Activated naive CD8-positive, alpha-beta T cell treated with anti-CD3 and anti-CD28 coated beads, Interleukin-2, amount 10 ng/mL, durations not matched to agents 7 days and 5 days (primary cell): ENCODE measurements at regions not wholly inside any gene's neighbourhood (a gene's known extent, or its start where the extent isn't known, plus 50 kb on each side); places are given as distances from the start of the nearest gene placed in this dataset.

ENCODE experiments used
- ATAC-seq: fragments of 150-1000 bp; cut with Tn5 transposase; one replicate; pipeline ENCODE4 v1.10.0; 2021; ENCODE audit warnings: low read depth, moderate library complexity
- POLR2A ChIA-PET: fragments of 350-600 bp; sonication (Branson Sonifier 250); formaldehyde crosslinking; loops from one replicate; lab custom pipeline; 2021; ENCODE audit warnings: antibody characterized with exemption; lab: Charles Lee
- DNase-seq: peaks from one replicate; pipeline ENCODE4 v3.0.0; 2021
- H3K27ac Mint-ChIP-seq: one replicate; pipeline ENCODE4 v1.8.0; 2022; ENCODE audit warnings: mild to moderate bottlenecking, mixed read lengths
- H3K27me3 Mint-ChIP-seq: one replicate; pipeline ENCODE4 v1.8.0; 2022; ENCODE audit warnings: mild to moderate bottlenecking, moderate library complexity, mixed read lengths
- H3K36me3 Mint-ChIP-seq: one replicate; pipeline ENCODE4 v1.8.0; 2021; ENCODE audit warnings: mild to moderate bottlenecking, mixed read lengths
- H3K4me1 Mint-ChIP-seq: one replicate; pipeline ENCODE4 v1.8.0; 2021; ENCODE audit warnings: mixed read lengths
- H3K4me3 Mint-ChIP-seq: one replicate; pipeline ENCODE4 v1.8.0; 2022; ENCODE audit warnings: mild to moderate bottlenecking, moderate library complexity, mixed read lengths
- H3K9me3 Mint-ChIP-seq: one replicate; pipeline ENCODE4 v1.8.0; 2021; ENCODE audit warnings: mixed read lengths

- Mint-ChIP-seq H3K36me3 (peaks cover 4% of the 10 kb centered on the region), H3K27ac (no peak overlapping the region), H3K4me3 (peak overlapping the region; percentile 19), H3K4me1 (peaks cover 10% of the 10 kb centered on the region), H3K27me3 (no peaks in the 10 kb centered on the region), H3K9me3 (no peaks in the 10 kb centered on the region)
- POLR2A ChIA-PET, result no interaction called here
- DNase-seq (no peak), ATAC-seq (no peak)
Measured at GRCh38 chrY:19391922-19392321, 352.6 kb downstream of the KDM5D start.

- no peaks in the 10 kb centered on the region for H3K36me3 Mint-ChIP-seq
- no peaks in the 10 kb centered on the region for H3K9me3 Mint-ChIP-seq
- DNase-seq (no peak), ATAC-seq (no peak)
- POLR2A ChIA-PET, result no interaction called here
- H3K27me3 Mint-ChIP-seq, result no peaks in the 10 kb centered on the region
- no peaks in the 10 kb centered on the region for H3K4me1 Mint-ChIP-seq
- no peak overlapping the region for H3K4me3 Mint-ChIP-seq
- no peak overlapping the region for H3K27ac Mint-ChIP-seq
Measured at GRCh38 chrY:19365321-19365720, 379.2 kb downstream of the KDM5D start.

GRCh38 chrY:19357249-19357648, 387.3 kb downstream of the KDM5D start:
- H3K27ac Mint-ChIP-seq, result no peak overlapping the region
- DNase-seq, result no peak
- no peaks in the 10 kb centered on the region for H3K9me3 Mint-ChIP-seq
- H3K27me3 Mint-ChIP-seq, result no peaks in the 10 kb centered on the region
- H3K36me3 Mint-ChIP-seq, result no peaks in the 10 kb centered on the region
- H3K4me3 Mint-ChIP-seq, result no peak overlapping the region
- no peaks in the 10 kb centered on the region for H3K4me1 Mint-ChIP-seq
- POLR2A ChIA-PET, result no interaction called here
- ATAC-seq, result no peak

- no peak overlapping the region for H3K27ac Mint-ChIP-seq
- H3K4me3 Mint-ChIP-seq, result no peak overlapping the region
- no peaks in the 10 kb centered on the region for H3K4me1 Mint-ChIP-seq
- no peak for ATAC-seq
- H3K27me3 Mint-ChIP-seq, result no peaks in the 10 kb centered on the region
- POLR2A ChIA-PET, result no interaction called here
- H3K36me3 Mint-ChIP-seq, result no peaks in the 10 kb centered on the region
- H3K9me3 Mint-ChIP-seq, result no peaks in the 10 kb centered on the region
- no peak for DNase-seq
Measured at GRCh38 chrY:19356735-19357134, 387.8 kb downstream of the KDM5D start.

- no peaks in the 10 kb centered on the region for H3K36me3 Mint-ChIP-seq
- H3K4me3 Mint-ChIP-seq, result no peak overlapping the region
- H3K4me1 Mint-ChIP-seq, result no peaks in the 10 kb centered on the region
- H3K27me3 Mint-ChIP-seq, result no peaks in the 10 kb centered on the region
- POLR2A ChIA-PET, result no interaction called here
- DNase-seq (no peak), ATAC-seq (no peak)
- H3K9me3 Mint-ChIP-seq, result no peaks in the 10 kb centered on the region
- no peak overlapping the region for H3K27ac Mint-ChIP-seq
Measured at GRCh38 chrY:19354857-19355173, 389.7 kb downstream of the KDM5D start.

- POLR2A ChIA-PET, result no interaction called here
- H3K27ac Mint-ChIP-seq, result no peak overlapping the region
- no peaks in the 10 kb centered on the region for H3K9me3 Mint-ChIP-seq
- no peaks in the 10 kb centered on the region for H3K4me1 Mint-ChIP-seq
- H3K36me3 Mint-ChIP-seq, result no peaks in the 10 kb centered on the region
- H3K4me3 Mint-ChIP-seq, result no peak overlapping the region
- no peaks in the 10 kb centered on the region for H3K27me3 Mint-ChIP-seq
- ATAC-seq (no peak), DNase-seq (no peak)
Measured at GRCh38 chrY:19354061-19354856, 390.3 kb downstream of the KDM5D start.

- no peaks in the 10 kb centered on the region for H3K9me3 Mint-ChIP-seq
- no peaks in the 10 kb centered on the region for H3K27me3 Mint-ChIP-seq
- H3K27ac Mint-ChIP-seq, result no peak overlapping the region
- H3K4me3 Mint-ChIP-seq, result no peak overlapping the region
- no peaks in the 10 kb centered on the region for H3K36me3 Mint-ChIP-seq
- H3K4me1 Mint-ChIP-seq, result no peaks in the 10 kb centered on the region
- POLR2A ChIA-PET, result no interaction called here
- DNase-seq (no peak), ATAC-seq (no peak)
Measured at GRCh38 chrY:19351616-19352015, 392.9 kb downstream of the KDM5D start.

GRCh38 chrY:19321701-19322100, 422.8 kb downstream of the KDM5D start:
- no peaks in the 10 kb centered on the region for H3K9me3 Mint-ChIP-seq
- POLR2A ChIA-PET, result no interaction called here
- ATAC-seq (no peak), DNase-seq (no peak)
- peaks cover 4% of the 10 kb centered on the region for H3K4me1 Mint-ChIP-seq
- no peak overlapping the region for H3K4me3 Mint-ChIP-seq
- H3K27ac Mint-ChIP-seq, result no peak overlapping the region
- H3K27me3 Mint-ChIP-seq, result no peaks in the 10 kb centered on the region
- no peaks in the 10 kb centered on the region for H3K36me3 Mint-ChIP-seq

- Mint-ChIP-seq H3K4me3 (no peak overlapping the region), H3K36me3 (no peaks in the 10 kb centered on the region), H3K4me1 (peaks cover 4% of the 10 kb centered on the region), H3K27me3 (no peaks in the 10 kb centered on the region), H3K9me3 (no peaks in the 10 kb centered on the region), H3K27ac (no peak overlapping the region)
- ATAC-seq (no peak), DNase-seq (no peak)
- POLR2A ChIA-PET, result no interaction called here
Measured at GRCh38 chrY:19319135-19319534, 425.4 kb downstream of the KDM5D start.

- Mint-ChIP-seq H3K4me3 (no peak overlapping the region), H3K9me3 (no peaks in the 10 kb centered on the region), H3K36me3 (no peaks in the 10 kb centered on the region), H3K27ac (no peak overlapping the region), H3K27me3 (no peaks in the 10 kb centered on the region), H3K4me1 (peaks cover 4% of the 10 kb centered on the region)
- POLR2A ChIA-PET, result no interaction called here
- ATAC-seq (no peak), DNase-seq (no peak)
Measured at GRCh38 chrY:19317271-19317987, 427.1 kb downstream of the KDM5D start.

GRCh38 chrY:19307627-19308026, 436.9 kb downstream of the KDM5D start:
- POLR2A ChIA-PET, result no interaction called here
- Mint-ChIP-seq H3K4me1 (no peaks in the 10 kb centered on the region), H3K27me3 (no peaks in the 10 kb centered on the region), H3K27ac (no peak overlapping the region), H3K9me3 (no peaks in the 10 kb centered on the region), H3K36me3 (no peaks in the 10 kb centered on the region), H3K4me3 (no peak overlapping the region)
- DNase-seq, result no peak
- no peak for ATAC-seq

GRCh38 chrY:19303136-19303535, 441.4 kb downstream of the KDM5D start:
- H3K27ac Mint-ChIP-seq, result no peak overlapping the region
- no peak for ATAC-seq
- no peaks in the 10 kb centered on the region for H3K9me3 Mint-ChIP-seq
- H3K36me3 Mint-ChIP-seq, result no peaks in the 10 kb centered on the region
- H3K4me3 Mint-ChIP-seq, result no peak overlapping the region
- DNase-seq, result no peak
- POLR2A ChIA-PET, result no interaction called here
- no peaks in the 10 kb centered on the region for H3K27me3 Mint-ChIP-seq
- H3K4me1 Mint-ChIP-seq, result no peaks in the 10 kb centered on the region

- POLR2A ChIA-PET, result no interaction called here
- ATAC-seq, result no peak
- no peak overlapping the region for H3K27ac Mint-ChIP-seq
Measured at GRCh38 chrY:19290925-19291324, 453.6 kb downstream of the KDM5D start.

GRCh38 chrY:19274076-19274475, 470.4 kb downstream of the KDM5D start:
- ATAC-seq (no peak), DNase-seq (no peak)
- H3K36me3 Mint-ChIP-seq, result no peaks in the 10 kb centered on the region
- H3K4me1 Mint-ChIP-seq, result no peaks in the 10 kb centered on the region
- no peaks in the 10 kb centered on the region for H3K9me3 Mint-ChIP-seq
- H3K27me3 Mint-ChIP-seq, result no peaks in the 10 kb centered on the region
- no peak overlapping the region for H3K27ac Mint-ChIP-seq
- no peak overlapping the region for H3K4me3 Mint-ChIP-seq
- POLR2A ChIA-PET, result no interaction called here

More at GRCh38 chrY:19290925-19291324, 453.6 kb downstream of the KDM5D start:
- no peaks in the 10 kb centered on the region for H3K4me1 Mint-ChIP-seq
- H3K36me3 Mint-ChIP-seq, result no peaks in the 10 kb centered on the region
- H3K27me3 Mint-ChIP-seq, result no peaks in the 10 kb centered on the region
- H3K9me3 Mint-ChIP-seq, result no peaks in the 10 kb centered on the region
- no peak for DNase-seq
- H3K4me3 Mint-ChIP-seq, result no peak overlapping the region
